Upper lobe of right lung (tissue), 1 donor: ENCODE measurements at regions not wholly inside any gene's neighbourhood (a gene's known extent, or its start where the extent isn't known, plus 50 kb on each side); places are given as distances from the start of the nearest gene placed in this dataset.

ENCODE experiments used
- ATAC-seq: fragments of 200-7000 bp; cut with Tn5 transposase; one replicate; pipeline ENCODE4 v1.9.1; 2020; ENCODE audit warnings: mild to moderate bottlenecking, moderate library complexity
- DNase-seq: peaks from one replicate; pipeline ENCODE4 v3.0.0-alpha.2; 2020
- H3K27ac ChIP-seq: fragments of 200-600 bp; one replicate; pipeline ENCODE4 v1.8.0; 2022
- H3K27me3 ChIP-seq: fragments of 200-600 bp; one replicate; pipeline ENCODE4 v1.8.0; 2022; ENCODE audit warnings: mild to moderate bottlenecking
- H3K36me3 ChIP-seq: fragments of 200-600 bp; one replicate; pipeline ENCODE4 v1.8.0; 2022
- H3K4me1 ChIP-seq: fragments of 200-600 bp; one replicate; pipeline ENCODE4 v1.8.0; 2022
- H3K4me3 ChIP-seq: fragments of 200-600 bp; one replicate; pipeline ENCODE4 v1.8.0; 2022; ENCODE audit warnings: mild to moderate bottlenecking
- H3K9me3 ChIP-seq: fragments of 200-600 bp; one replicate; pipeline ENCODE4 v1.8.0; 2022
- intact Hi-C: fragments of 100-400 bp; cut with DNase I; formaldehyde crosslinking; loops from one replicate; pipeline ENCODE4 v1.11.0; 2022
- TF ChIP-seq, protein P1 (sequence below): fragments of 200-600 bp; IDR thresholded peaks from one replicate; pipeline ENCODE4 v1.8.0; 2022; ENCODE audit warnings: antibody characterized with exemption
- donor health status: DM: no; HTN: yes; CAD: no; lungs with severe emphysema.

DNA sequence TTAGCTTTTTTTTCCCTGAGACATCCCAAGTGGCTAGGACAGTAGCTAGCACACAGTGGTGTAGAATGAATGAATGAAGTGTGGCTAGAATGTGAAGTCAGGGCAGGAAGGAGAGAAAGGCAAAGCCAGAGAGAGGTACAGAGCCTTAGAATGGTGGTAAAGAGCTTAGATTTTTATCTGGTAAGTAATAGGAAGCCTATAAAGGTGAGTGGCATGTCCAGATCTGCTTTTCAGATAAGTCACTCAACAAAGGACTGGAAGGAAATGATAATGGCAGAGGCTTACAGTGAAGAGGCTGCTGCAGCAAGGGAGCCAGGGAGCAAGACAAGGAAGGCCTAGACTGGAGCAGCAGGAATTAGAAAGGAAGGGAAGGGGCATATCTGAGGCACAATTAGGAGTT lies 96.0 kb upstream of the PRDM1 start:
- intact Hi-C loops, result no loop called here
- DNase-seq, result no peak
- H3K27me3 ChIP-seq, result peaks cover 59% of the 10 kb centered on the region
- TF ChIP-seq, protein P1, sequence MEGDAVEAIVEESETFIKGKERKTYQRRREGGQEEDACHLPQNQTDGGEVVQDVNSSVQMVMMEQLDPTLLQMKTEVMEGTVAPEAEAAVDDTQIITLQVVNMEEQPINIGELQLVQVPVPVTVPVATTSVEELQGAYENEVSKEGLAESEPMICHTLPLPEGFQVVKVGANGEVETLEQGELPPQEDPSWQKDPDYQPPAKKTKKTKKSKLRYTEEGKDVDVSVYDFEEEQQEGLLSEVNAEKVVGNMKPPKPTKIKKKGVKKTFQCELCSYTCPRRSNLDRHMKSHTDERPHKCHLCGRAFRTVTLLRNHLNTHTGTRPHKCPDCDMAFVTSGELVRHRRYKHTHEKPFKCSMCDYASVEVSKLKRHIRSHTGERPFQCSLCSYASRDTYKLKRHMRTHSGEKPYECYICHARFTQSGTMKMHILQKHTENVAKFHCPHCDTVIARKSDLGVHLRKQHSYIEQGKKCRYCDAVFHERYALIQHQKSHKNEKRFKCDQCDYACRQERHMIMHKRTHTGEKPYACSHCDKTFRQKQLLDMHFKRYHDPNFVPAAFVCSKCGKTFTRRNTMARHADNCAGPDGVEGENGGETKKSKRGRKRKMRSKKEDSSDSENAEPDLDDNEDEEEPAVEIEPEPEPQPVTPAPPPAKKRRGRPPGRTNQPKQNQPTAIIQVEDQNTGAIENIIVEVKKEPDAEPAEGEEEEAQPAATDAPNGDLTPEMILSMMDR, result no peak
- H3K27ac ChIP-seq, result no peak overlapping the region
- no peaks in the 10 kb centered on the region for H3K36me3 ChIP-seq
- no peak overlapping the region for H3K4me3 ChIP-seq
- H3K4me1 ChIP-seq, result peaks cover 12% of the 10 kb centered on the region
- no peak for ATAC-seq
- no peaks in the 10 kb centered on the region for H3K9me3 ChIP-seq

DNA sequence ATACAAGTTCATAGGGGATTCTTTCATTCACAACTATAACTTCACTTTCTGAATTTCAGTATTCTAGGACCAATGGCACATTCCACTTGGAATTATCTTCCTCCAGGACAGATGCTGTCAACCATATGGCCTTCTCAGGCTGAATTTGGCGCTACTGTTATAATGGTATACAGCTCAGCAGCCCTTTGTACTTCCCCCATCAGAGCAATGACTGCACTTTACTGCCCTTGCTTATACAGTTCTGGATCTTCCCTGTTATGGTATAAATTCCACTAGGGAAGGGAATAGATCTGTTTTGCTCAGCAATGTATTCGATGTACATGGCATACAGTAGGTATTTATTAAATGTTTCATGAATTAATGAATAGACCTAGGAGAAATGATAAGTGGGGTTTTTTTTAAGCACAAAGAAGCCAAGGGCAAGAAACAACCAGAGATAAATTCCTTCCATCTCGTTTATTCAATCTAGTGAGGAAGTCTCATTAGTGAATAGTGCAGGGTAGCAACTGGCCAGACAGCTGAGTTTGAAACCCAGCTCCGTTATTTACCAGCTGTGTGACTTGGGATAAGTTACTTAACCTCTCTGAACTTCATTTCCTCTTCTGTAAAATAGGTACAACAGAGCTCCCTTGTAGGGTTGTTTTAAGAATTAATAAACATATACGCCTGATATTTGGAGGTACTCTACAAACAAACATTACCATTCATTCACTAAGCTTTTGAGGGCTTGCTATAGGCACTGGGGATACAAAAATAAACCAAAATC lies 97.1 kb upstream of the PRDM1 start:
- peaks cover 58% of the 10 kb centered on the region for H3K27me3 ChIP-seq
- TF ChIP-seq, protein P1, result no peak
- no peak overlapping the region for H3K4me3 ChIP-seq
- H3K9me3 ChIP-seq, result no peaks in the 10 kb centered on the region
- H3K4me1 ChIP-seq, result peaks cover 12% of the 10 kb centered on the region
- DNase-seq (no peak), ATAC-seq (no peak)
- H3K36me3 ChIP-seq, result no peaks in the 10 kb centered on the region
- intact Hi-C loops, result no loop called here
- H3K27ac ChIP-seq, result no peak overlapping the region

DNA sequence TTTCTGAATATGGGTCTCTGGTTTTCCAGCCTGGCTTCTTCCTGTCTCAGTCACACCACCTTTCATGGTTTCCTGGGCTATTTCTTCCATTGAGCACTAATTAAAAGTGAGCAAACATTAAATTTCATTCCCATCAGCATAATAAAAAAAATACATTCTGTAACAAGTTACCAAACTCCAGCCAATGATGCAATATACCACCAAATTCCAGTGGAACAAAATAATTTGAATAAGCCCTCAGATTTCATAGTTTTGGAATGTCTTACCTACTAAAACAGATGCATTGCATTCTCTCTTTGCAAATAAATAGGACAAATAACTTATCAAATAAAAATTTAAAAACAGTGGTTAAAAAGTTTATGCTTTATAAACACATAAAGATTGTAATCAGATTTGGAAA lies 97.8 kb upstream of the PRDM1 start:
- Histone ChIP-seq H3K36me3 (no peaks in the 10 kb centered on the region), H3K27me3 (peaks cover 52% of the 10 kb centered on the region), H3K4me1 (peaks cover 12% of the 10 kb centered on the region), H3K4me3 (no peak overlapping the region), H3K9me3 (no peaks in the 10 kb centered on the region), H3K27ac (no peak overlapping the region)
- DNase-seq, result no peak
- intact Hi-C loops, result no loop called here
- no peak for ATAC-seq
- TF ChIP-seq, protein P1, result no peak

DNA sequence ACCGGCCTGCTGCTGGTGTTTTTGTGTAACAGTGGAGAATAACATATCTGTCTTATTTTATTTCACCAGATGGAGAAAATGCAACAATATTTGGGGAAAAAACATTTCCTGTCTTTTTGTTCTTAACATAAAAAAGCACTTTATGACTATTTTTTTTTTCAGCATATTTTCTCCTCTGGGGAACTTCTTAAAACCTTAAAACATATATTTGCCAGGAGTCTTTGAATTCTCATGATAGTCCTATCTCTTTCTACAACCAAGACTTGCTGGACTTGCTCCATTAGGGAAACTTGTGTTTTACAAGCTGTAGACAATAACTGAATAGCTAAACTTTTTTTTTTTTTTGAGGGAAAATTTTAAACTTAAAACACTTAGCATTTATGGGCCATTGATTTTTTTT lies 98.6 kb upstream of the PRDM1 start:
- peaks cover 5% of the 10 kb centered on the region for H3K4me1 ChIP-seq
- no peak for ATAC-seq
- intact Hi-C loops, result no loop called here
- TF ChIP-seq, protein P1, result no peak
- H3K27ac ChIP-seq, result no peak overlapping the region
- H3K4me3 ChIP-seq, result no peak overlapping the region
- H3K27me3 ChIP-seq, result peaks cover 51% of the 10 kb centered on the region
- H3K36me3 ChIP-seq, result no peaks in the 10 kb centered on the region
- no peak for DNase-seq
- no peaks in the 10 kb centered on the region for H3K9me3 ChIP-seq

DNA sequence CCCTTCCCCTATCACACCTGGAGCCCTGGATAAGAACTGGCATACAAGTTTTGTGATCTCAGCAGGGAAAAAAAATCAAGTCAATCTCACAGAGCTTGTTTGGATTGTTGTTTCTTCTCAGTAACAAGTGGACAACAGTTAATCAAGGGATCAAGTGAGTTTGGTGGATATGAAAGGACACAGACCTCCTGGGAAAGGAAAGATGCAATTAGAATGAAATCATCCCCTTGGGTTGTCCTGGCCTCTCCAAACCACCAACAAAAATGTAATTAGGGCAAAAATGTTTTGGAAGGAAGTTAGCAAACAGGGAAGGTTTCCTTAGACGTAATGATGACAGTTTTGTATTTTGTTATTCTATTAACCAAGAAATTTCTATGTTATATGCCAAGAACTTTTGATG lies 99.1 kb upstream of the PRDM1 start:
- no peak overlapping the region for H3K27ac ChIP-seq
- TF ChIP-seq, protein P1, result no peak
- H3K4me1 ChIP-seq, result peaks cover 5% of the 10 kb centered on the region
- DNase-seq (no peak), ATAC-seq (no peak)
- intact Hi-C loops, result no loop called here
- peaks cover 54% of the 10 kb centered on the region for H3K27me3 ChIP-seq
- no peaks in the 10 kb centered on the region for H3K9me3 ChIP-seq
- H3K36me3 ChIP-seq, result no peaks in the 10 kb centered on the region
- H3K4me3 ChIP-seq, result no peak overlapping the region
